Esophagus (tissue), 2 donors: ENCODE measurements at regions not wholly inside any gene's neighbourhood (a gene's known extent, or its start where the extent isn't known, plus 50 kb on each side); places are given as distances from the start of the nearest gene placed in this dataset.

Experiments
- H3K27ac ChIP-seq, 2 donors: one replicate each; pipeline ENCODE4 v1.5.1; 2013; ENCODE audit warnings: low read depth in 2 of 2, mild to moderate bottlenecking in 2 of 2, inconsistent platforms in 1 of 2, low read length in 1 of 2, moderate library complexity in 1 of 2
- H3K27me3 ChIP-seq, 2 donors: one replicate each; pipeline ENCODE4 v1.6.1; 2013; ENCODE audit warnings: low read length in 2 of 2, control low read depth in 1 of 2, mild to moderate bottlenecking in 1 of 2; ENCODE audit not compliant: insufficient read depth in 2 of 2, control insufficient read depth in 1 of 2
- H3K36me3 ChIP-seq, 2 donors: one replicate each; pipeline ENCODE4 v1.6.1; 2013; ENCODE audit warnings: low read length in 1 of 2; ENCODE audit not compliant: control insufficient read depth in 2 of 2, insufficient read depth in 2 of 2
- H3K4me1 ChIP-seq, 2 donors: one replicate each; pipeline ENCODE4 v1.6.1; 2013; ENCODE audit warnings: low read length in 1 of 2; ENCODE audit not compliant: control insufficient read depth in 2 of 2, insufficient read depth in 2 of 2
- H3K4me3 ChIP-seq, 2 donors: one replicate each; pipeline ENCODE4 v1.5.1; 2013; ENCODE audit warnings: low read length in 2 of 2, mild to moderate bottlenecking in 2 of 2, low read depth in 1 of 2, moderate library complexity in 1 of 2
- H3K9me3 ChIP-seq, 2 donors: one replicate each; pipeline ENCODE4 v1.6.1; 2013; ENCODE audit warnings: mild to moderate bottlenecking in 2 of 2, low read depth in 1 of 2, low read length in 1 of 2, moderate library complexity in 1 of 2; ENCODE audit not compliant: control insufficient read depth in 2 of 2, insufficient read depth in 1 of 2
- WGBS, 2 donors: extraction: QIAGEN DNeasy Blood & Tissue Kit; methylation state at CpG; one replicate each; pipeline ENCODE4 v1.1.7; 2013; 5-methylcytosine and 5-hydroxymethylcytosine counted together
- donor health status: healthy with polysubstance abuse.
- donor health status: Bipolar disorder and iron deficiency.

DNA sequence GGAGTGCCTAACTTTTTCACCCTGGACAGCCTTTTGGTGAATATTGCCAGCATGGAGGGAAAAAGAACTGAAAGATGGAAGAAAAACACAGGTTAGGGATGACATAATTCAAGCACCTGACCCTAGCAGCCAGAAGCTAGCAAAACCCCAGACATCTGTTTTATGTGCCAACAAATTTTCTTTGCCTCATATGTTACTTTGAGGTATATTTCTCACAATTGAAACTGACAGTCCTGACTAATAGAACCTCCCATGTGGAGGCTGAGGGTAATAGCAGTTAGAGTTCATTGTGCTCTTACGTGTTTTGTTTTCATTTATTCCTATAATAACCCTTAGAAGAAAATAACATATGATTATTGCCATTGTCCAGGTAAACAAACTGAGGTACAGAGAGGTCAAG is 71.5 kb upstream of the SLC25A26 start:
- 77 to 83% methylated on average over 1 of the region's 1 CpG for WGBS, 2 donors
- no peak overlapping the region for H3K27ac ChIP-seq
- no peaks in the 10 kb centered on the region for H3K36me3 ChIP-seq
- no peaks in the 10 kb centered on the region for H3K27me3 ChIP-seq
- H3K9me3 ChIP-seq, result no peaks in the 10 kb centered on the region
- H3K4me3 ChIP-seq, result no peak overlapping the region
- H3K4me1 ChIP-seq, result no peaks in the 10 kb centered on the region

DNA sequence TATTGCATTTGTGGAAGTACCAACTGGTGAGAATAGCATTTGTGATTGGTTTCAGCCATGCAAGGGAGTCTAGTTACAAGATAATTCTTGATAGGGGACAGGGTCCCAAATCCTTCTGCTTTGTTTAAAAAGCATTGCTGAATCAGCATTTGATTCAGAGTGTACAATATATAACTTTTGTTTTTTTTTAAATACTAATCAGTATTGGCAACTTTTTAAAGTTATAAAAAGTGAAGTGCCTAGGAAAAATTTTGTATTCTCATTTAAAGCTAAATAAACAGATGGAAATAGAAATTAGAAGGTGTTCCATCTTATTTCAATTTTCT is 75.4 kb upstream of the SLC25A26 start:
- H3K27me3 ChIP-seq, result no peaks in the 10 kb centered on the region
- no peaks in the 10 kb centered on the region for H3K9me3 ChIP-seq
- no peaks in the 10 kb centered on the region for H3K4me1 ChIP-seq
- H3K4me3 ChIP-seq, result no peak overlapping the region
- no peak overlapping the region for H3K27ac ChIP-seq
- no peaks in the 10 kb centered on the region for H3K36me3 ChIP-seq

DNA sequence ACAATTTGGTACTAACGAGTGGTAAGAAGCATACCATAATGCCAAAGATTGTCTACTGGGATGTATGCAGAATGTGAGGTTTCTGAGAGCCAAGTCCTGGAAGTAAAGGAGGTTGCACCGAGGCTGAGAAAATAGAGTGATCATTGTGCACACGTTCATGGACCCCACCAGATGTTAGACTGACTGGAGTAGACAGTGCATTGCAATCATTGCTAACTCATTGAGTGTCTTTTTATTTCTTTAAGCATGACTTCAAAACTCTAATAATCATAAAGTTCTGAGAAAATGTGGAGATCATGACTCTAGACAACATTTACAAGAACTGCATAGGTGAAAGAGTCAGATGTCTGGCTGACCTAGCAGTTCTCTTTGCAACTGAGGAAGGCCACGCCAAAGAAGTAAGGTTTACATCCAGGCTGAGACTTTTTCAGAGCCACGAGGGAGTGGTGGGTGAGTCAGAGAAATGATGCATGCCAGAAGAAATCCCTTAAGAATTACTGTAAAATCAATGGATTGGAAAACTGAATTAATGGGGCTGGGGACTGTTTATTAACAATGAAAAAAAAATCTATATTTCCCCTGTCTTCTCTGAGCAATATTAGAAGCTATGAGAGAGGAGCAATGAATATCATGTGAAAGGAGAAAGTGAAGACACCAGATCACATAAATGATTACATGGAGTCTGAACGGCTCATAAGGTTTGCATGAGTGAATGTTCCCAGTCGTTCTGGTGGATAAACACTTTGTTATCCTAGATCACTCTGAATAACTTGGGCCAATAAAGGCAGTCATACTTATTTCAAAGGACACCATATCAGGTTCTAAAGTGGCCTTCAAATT is 76.0 kb upstream of the SLC25A26 start:
- H3K27me3 ChIP-seq, result no peaks in the 10 kb centered on the region
- no peaks in the 10 kb centered on the region for H3K9me3 ChIP-seq
- no peaks in the 10 kb centered on the region for H3K4me1 ChIP-seq
- H3K27ac ChIP-seq, result no peak overlapping the region
- no peak overlapping the region for H3K4me3 ChIP-seq
- WGBS, 2 donors, result 58 to 62% methylated on average over 7 of the region's 7 CpGs
- H3K36me3 ChIP-seq, result no peaks in the 10 kb centered on the region

- Histone ChIP-seq H3K27me3 (no peaks in the 10 kb centered on the region), H3K36me3 (no peaks in the 10 kb centered on the region), H3K4me3 (no peak overlapping the region), H3K27ac (no peak overlapping the region), H3K9me3 (no peaks in the 10 kb centered on the region), H3K4me1 (no peaks in the 10 kb centered on the region)
- 91 to 100% methylated on average over 1 of the region's 1 CpG for WGBS, 2 donors
These were observed 78.7 kb upstream of the SLC25A26 start for GRCh38 chr3:66142079-66142478.

- Histone ChIP-seq H3K4me3 (no peak overlapping the region), H3K36me3 (no peaks in the 10 kb centered on the region), H3K27ac (no peak overlapping the region), H3K27me3 (no peaks in the 10 kb centered on the region), H3K4me1 (no peaks in the 10 kb centered on the region), H3K9me3 (no peaks in the 10 kb centered on the region)
- WGBS, 2 donors, result 79 to 82% methylated on average over 7 of the region's 7 CpGs
These were observed 79.9 kb upstream of the SLC25A26 start for GRCh38 chr3:66140743-66141372.

DNA sequence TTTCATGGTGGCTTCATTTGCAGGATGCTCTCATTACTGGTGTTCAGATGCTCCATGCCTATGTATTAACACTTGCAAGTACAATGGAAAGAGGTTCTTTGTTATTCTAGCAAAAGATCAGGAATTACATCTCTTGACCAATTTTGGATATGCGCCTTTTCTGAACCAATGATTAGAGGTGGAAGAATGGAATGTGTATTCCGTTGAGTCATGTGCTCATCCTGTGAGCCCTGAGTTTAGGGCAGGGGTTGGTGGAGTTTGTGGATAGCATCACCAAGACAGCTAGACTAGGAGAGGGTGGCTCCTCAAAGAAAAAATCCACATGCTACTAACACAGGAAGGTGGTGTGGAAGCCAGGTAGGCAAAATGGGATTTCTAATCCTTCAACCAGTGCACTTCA is 80.7 kb upstream of the SLC25A26 start:
- 76 to 91% methylated on average over 2 of the region's 2 CpGs for WGBS, 2 donors
- H3K9me3 ChIP-seq, result no peaks in the 10 kb centered on the region
- H3K4me3 ChIP-seq, result no peak overlapping the region
- no peaks in the 10 kb centered on the region for H3K36me3 ChIP-seq
- H3K27ac ChIP-seq, result no peak overlapping the region
- H3K4me1 ChIP-seq, result no peaks in the 10 kb centered on the region
- no peaks in the 10 kb centered on the region for H3K27me3 ChIP-seq

GRCh38 chr3:66139415-66139814 is 81.4 kb upstream of the SLC25A26 start:
- WGBS, 2 donors, result 65 to 72% methylated on average over 5 of the region's 5 CpGs
- no peaks in the 10 kb centered on the region for H3K9me3 ChIP-seq
- H3K36me3 ChIP-seq, result no peaks in the 10 kb centered on the region
- H3K27ac ChIP-seq, result no peak overlapping the region
- no peak overlapping the region for H3K4me3 ChIP-seq
- H3K4me1 ChIP-seq, result no peaks in the 10 kb centered on the region
- no peaks in the 10 kb centered on the region for H3K27me3 ChIP-seq

- Histone ChIP-seq H3K36me3 (no peaks in the 10 kb centered on the region), H3K27me3 (no peaks in the 10 kb centered on the region), H3K4me3 (no peak overlapping the region), H3K27ac (no peak overlapping the region), H3K9me3 (no peaks in the 10 kb centered on the region), H3K4me1 (no peaks in the 10 kb centered on the region)
- WGBS, 2 donors, result 16 to 19% methylated on average over 6 of the region's 6 CpGs
These were observed 82.2 kb upstream of the SLC25A26 start for GRCh38 chr3:66138336-66139313.

- no peaks in the 10 kb centered on the region for H3K4me1 ChIP-seq
- no peaks in the 10 kb centered on the region for H3K27me3 ChIP-seq
- H3K27ac ChIP-seq, result no peak overlapping the region
- no peak overlapping the region for H3K4me3 ChIP-seq
- WGBS, 2 donors, result 85 to 94% methylated on average over 1 of the region's 1 CpG
- H3K36me3 ChIP-seq, result no peaks in the 10 kb centered on the region
- H3K9me3 ChIP-seq, result no peaks in the 10 kb centered on the region
These were observed 84.2 kb upstream of the SLC25A26 start for GRCh38 chr3:66136597-66136996.
